ENCODE measurements at regions not wholly inside any gene's neighbourhood (a gene's known extent, or its start where the extent isn't known, plus 50 kb on each side); places are given as distances from the start of the nearest gene placed in this dataset.

DNA sequence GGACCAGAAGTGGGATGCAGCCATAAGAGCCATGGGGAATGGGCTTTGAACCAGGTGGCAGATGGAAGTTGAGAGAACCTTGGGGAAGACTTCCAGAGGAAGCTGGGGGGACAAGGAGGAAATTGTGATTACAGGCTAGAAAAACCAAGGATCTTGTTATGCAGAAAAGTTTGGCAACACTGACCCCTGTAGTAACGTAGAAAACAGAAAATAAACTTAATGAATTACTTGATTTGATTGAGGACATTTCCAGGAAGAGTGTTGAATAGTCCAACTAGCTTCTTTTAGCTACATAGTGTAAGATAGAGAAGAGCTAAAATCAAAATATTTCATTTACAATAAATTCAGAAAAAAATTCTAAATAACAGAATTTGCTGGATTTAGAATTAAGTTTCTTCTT, 91.9 kb upstream of the GPC1 start:
- H3K9me3 ChIP-seq, result no peaks in the 10 kb centered on the region
- H3K9ac ChIP-seq (ENCODE audit: low read depth in 2 of 2, low read length in 2 of 2), result no peak overlapping the region
- DNase-seq, result no peak
- H3K27me3 ChIP-seq, result no peaks in the 10 kb centered on the region
- intact Hi-C loops (cut with DNase I), result no loop called here
- H3K4me1 ChIP-seq, result no peaks in the 10 kb centered on the region
- no peak for TF ChIP-seq CTCF (IDR thresholded peaks at IDR 0.05)
- H3K4me3 ChIP-seq, result no peak overlapping the region
- no peak overlapping the region for H3K27ac ChIP-seq
- H3K36me3 ChIP-seq, result no peaks in the 10 kb centered on the region

GRCh38 chr2:240344904-240345303, 90.6 kb upstream of the GPC1 start:
- Histone ChIP-seq H3K9ac (ENCODE audit: low read depth in 2 of 2, low read length in 2 of 2) (no peak overlapping the region), H3K27me3 (no peaks in the 10 kb centered on the region), H3K27ac (no peak overlapping the region), H3K4me3 (no peak overlapping the region), H3K4me1 (no peaks in the 10 kb centered on the region), H3K9me3 (no peaks in the 10 kb centered on the region), H3K36me3 (no peaks in the 10 kb centered on the region)
- no peak for DNase-seq
- intact Hi-C loops (cut with DNase I), result no loop called here
- TF ChIP-seq CTCF (IDR thresholded peaks at IDR 0.05), result no peak

- H3K27ac ChIP-seq, result no peak overlapping the region
- intact Hi-C loops (cut with DNase I), result no loop called here
- no peaks in the 10 kb centered on the region for H3K27me3 ChIP-seq
- no peaks in the 10 kb centered on the region for H3K9me3 ChIP-seq
- TF ChIP-seq CTCF (IDR thresholded peaks at IDR 0.05), result no peak
- H3K9ac ChIP-seq (ENCODE audit: low read depth in 2 of 2, low read length in 2 of 2), result no peak overlapping the region
- H3K4me1 ChIP-seq, result no peaks in the 10 kb centered on the region
- no peak for DNase-seq
- H3K4me3 ChIP-seq, result no peak overlapping the region
- H3K36me3 ChIP-seq, result no peaks in the 10 kb centered on the region
These were observed 89.3 kb upstream of the GPC1 start for GRCh38 chr2:240346015-240346752.

DNA sequence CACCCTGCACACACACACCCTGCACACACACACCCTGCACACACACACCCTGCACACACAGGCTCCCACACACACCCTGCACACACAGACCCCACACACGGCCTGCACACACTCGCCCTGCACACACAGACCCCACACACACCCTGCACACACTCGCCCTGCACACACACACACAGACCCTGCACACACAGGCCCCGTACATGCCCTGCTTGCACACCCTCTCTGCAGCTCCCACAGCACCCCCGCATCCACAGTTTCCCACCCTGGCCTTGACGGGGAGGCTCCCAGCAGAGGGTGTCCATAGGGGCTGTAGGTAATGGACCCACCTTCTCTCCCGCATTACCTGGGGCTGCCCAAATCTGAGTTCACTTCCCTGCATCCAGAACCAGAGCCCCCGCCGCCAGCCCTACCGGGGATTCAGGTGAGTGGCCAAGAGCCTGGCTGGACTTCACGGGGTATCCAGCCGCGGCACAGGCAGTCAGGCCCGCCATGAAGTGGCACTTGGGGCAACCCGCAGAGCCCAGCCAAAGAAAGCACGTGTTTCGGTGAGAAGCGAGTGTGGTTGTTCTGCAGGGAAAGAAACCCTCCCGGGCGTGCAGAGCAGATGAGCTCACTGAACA, 88.6 kb upstream of the GPC1 start:
- intact Hi-C loops (cut with DNase I), result no loop called here
- H3K4me1 ChIP-seq, result no peaks in the 10 kb centered on the region
- TF ChIP-seq CTCF (IDR thresholded peaks at IDR 0.05), result no peak
- no peak overlapping the region for H3K9ac ChIP-seq (ENCODE audit: low read depth in 2 of 2, low read length in 2 of 2)
- no peak overlapping the region for H3K27ac ChIP-seq
- no peaks in the 10 kb centered on the region for H3K36me3 ChIP-seq
- H3K9me3 ChIP-seq, result no peaks in the 10 kb centered on the region
- no peak overlapping the region for H3K4me3 ChIP-seq
- H3K27me3 ChIP-seq, result no peaks in the 10 kb centered on the region
- DNase-seq, result no peak

DNA sequence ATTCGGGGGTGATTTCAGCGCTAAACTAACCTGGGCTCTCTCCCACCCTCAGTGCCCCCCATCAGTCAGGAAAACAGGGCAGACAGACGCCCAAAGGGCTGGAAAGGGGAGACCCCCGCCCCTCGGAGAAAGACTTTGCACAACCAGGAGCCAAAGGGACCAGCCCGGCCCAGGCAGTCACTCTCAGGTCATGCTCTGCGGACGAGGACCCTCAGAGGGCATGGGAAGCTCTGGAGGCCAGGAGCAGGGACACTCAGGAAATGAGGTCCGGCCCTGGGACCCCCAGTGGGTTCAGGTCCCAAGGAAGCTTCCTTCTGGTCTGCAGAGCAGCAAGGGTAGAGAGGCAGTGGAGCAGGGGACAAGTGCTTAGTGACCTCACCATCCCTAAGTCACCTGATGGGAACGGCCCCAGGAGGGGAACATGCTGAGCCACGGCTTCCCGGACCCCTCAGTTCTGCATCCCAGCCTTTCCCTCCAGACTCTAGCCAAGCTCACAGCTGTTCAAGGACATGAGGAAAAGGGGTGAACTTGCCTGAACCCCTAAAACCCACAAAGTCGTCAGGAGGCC, 88.0 kb upstream of the GPC1 start:
- TF ChIP-seq CTCF (IDR thresholded peaks at IDR 0.05), result no peak
- no peaks in the 10 kb centered on the region for H3K9me3 ChIP-seq
- intact Hi-C loops (cut with DNase I), result no loop called here
- no peak overlapping the region for H3K9ac ChIP-seq (ENCODE audit: low read depth in 2 of 2, low read length in 2 of 2)
- no peak overlapping the region for H3K27ac ChIP-seq
- no peaks in the 10 kb centered on the region for H3K4me1 ChIP-seq
- DNase-seq, result no peak
- H3K4me3 ChIP-seq, result no peak overlapping the region
- H3K36me3 ChIP-seq, result no peaks in the 10 kb centered on the region
- H3K27me3 ChIP-seq, result no peaks in the 10 kb centered on the region

Data from colonic mucosa (tissue), 4 donors.